ENCODE measurements at regions not wholly inside any gene's neighbourhood (a gene's known extent, or its start where the extent isn't known, plus 50 kb on each side); places are given as distances from the start of the nearest gene placed in this dataset.

DNA sequence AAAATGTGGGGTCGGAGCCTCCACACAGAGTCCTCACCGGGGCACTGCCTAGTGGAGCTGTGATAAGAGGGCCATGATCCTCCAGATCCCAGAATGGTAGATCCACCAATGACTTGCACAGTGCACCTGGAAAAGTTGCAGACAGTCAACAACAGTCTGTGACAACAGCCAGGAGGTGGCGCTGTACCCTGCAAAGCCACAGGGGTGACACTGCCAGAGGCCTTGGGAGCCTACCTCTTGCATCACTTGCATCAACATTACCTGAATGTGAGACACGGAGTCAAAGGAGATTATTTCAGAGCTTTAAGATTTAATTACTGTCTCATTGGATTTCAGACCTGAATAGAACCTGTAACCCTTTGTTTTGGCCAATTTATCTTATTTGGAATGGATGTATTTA lies 614.1 kb upstream of the CDH9 start:
- Histone ChIP-seq H3K4me3 (no peak overlapping the region), H3K4me1 (no peaks in the 10 kb centered on the region), H3K27me3 (no peaks in the 10 kb centered on the region), H3K36me3 (no peaks in the 10 kb centered on the region), H3K27ac (no peak overlapping the region), H3K9me3 (no peaks in the 10 kb centered on the region)
- DNase-seq (ENCODE audit: low spot score in 2 of 2), result no peak
- TF ChIP-seq EP300 (IDR thresholded peaks at IDR 0.05), result no peak
- TF ChIP-seq POLR2AphosphoS5 (IDR thresholded peaks at IDR 0.05), result no peak
- TF ChIP-seq, protein P1, sequence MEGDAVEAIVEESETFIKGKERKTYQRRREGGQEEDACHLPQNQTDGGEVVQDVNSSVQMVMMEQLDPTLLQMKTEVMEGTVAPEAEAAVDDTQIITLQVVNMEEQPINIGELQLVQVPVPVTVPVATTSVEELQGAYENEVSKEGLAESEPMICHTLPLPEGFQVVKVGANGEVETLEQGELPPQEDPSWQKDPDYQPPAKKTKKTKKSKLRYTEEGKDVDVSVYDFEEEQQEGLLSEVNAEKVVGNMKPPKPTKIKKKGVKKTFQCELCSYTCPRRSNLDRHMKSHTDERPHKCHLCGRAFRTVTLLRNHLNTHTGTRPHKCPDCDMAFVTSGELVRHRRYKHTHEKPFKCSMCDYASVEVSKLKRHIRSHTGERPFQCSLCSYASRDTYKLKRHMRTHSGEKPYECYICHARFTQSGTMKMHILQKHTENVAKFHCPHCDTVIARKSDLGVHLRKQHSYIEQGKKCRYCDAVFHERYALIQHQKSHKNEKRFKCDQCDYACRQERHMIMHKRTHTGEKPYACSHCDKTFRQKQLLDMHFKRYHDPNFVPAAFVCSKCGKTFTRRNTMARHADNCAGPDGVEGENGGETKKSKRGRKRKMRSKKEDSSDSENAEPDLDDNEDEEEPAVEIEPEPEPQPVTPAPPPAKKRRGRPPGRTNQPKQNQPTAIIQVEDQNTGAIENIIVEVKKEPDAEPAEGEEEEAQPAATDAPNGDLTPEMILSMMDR (IDR thresholded peaks at IDR 0.05), result no peak
- TF ChIP-seq POLR2A (IDR thresholded peaks at IDR 0.05), result no peak
- WGBS, result 91% methylated on average over 1 of the region's 4 CpGs

GRCh38 chr5:27639005-27639612 lies 600.7 kb upstream of the CDH9 start:
- Histone ChIP-seq H3K36me3 (no peaks in the 10 kb centered on the region), H3K4me3 (no peak overlapping the region), H3K27me3 (no peaks in the 10 kb centered on the region), H3K4me1 (no peaks in the 10 kb centered on the region), H3K9me3 (no peaks in the 10 kb centered on the region), H3K27ac (no peak overlapping the region)
- TF ChIP-seq POLR2AphosphoS5 (IDR thresholded peaks at IDR 0.05) (no peak), POLR2A (IDR thresholded peaks at IDR 0.05) (no peak), EP300 (IDR thresholded peaks at IDR 0.05) (no peak)
- TF ChIP-seq, protein P1 (IDR thresholded peaks at IDR 0.05), result no peak
- 70% methylated on average over 6 of the region's 6 CpGs for WGBS
- DNase-seq (ENCODE audit: low spot score in 2 of 2), result no peak

DNA sequence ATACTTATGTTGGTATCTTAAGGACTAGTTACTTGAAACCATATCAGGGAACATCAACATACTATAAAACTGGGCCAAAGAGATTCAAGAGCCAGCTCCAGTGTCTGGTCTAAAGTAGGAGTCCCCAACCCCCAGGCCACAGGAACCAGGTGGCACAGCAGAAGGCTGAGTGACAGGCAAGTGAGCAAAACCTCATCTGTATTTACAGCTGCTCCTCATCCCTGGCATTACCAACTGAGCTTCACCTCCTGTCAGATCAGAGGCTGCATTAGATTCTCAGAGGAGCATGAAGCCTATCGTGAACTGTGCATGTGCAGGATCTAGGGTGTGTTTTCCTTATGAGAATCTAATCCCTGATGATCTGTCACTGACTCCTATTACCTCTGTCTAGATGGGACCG lies 581.6 kb upstream of the CDH9 start:
- H3K4me3 ChIP-seq, result no peak overlapping the region
- no peak for DNase-seq (ENCODE audit: low spot score in 2 of 2)
- H3K9me3 ChIP-seq, result no peaks in the 10 kb centered on the region
- no peaks in the 10 kb centered on the region for H3K4me1 ChIP-seq
- no peaks in the 10 kb centered on the region for H3K27me3 ChIP-seq
- no peaks in the 10 kb centered on the region for H3K36me3 ChIP-seq
- TF ChIP-seq POLR2AphosphoS5 (IDR thresholded peaks at IDR 0.05) (no peak), POLR2A (IDR thresholded peaks at IDR 0.05) (no peak), EP300 (IDR thresholded peaks at IDR 0.05) (no peak)
- TF ChIP-seq, protein P1 (IDR thresholded peaks at IDR 0.05), result no peak
- WGBS, result 83% methylated on average over 2 of the region's 2 CpGs
- no peak overlapping the region for H3K27ac ChIP-seq

GRCh38 chr5:27612161-27612560 lies 573.8 kb upstream of the CDH9 start:
- no peaks in the 10 kb centered on the region for H3K36me3 ChIP-seq
- H3K4me1 ChIP-seq, result no peaks in the 10 kb centered on the region
- DNase-seq (ENCODE audit: low spot score in 2 of 2), result no peak
- 37% methylated on average over 3 of the region's 3 CpGs for WGBS
- H3K9me3 ChIP-seq, result no peaks in the 10 kb centered on the region
- TF ChIP-seq POLR2A (IDR thresholded peaks at IDR 0.05) (no peak), EP300 (IDR thresholded peaks at IDR 0.05) (no peak), POLR2AphosphoS5 (IDR thresholded peaks at IDR 0.05) (no peak)
- TF ChIP-seq, protein P1 (IDR thresholded peaks at IDR 0.05), result no peak
- no peak overlapping the region for H3K4me3 ChIP-seq
- no peak overlapping the region for H3K27ac ChIP-seq
- no peaks in the 10 kb centered on the region for H3K27me3 ChIP-seq

- 87% methylated on average over 3 of the region's 3 CpGs for WGBS
- Histone ChIP-seq H3K27ac (no peak overlapping the region), H3K27me3 (no peaks in the 10 kb centered on the region), H3K4me1 (no peaks in the 10 kb centered on the region), H3K9me3 (no peaks in the 10 kb centered on the region), H3K36me3 (no peaks in the 10 kb centered on the region), H3K4me3 (no peak overlapping the region)
- no peak for DNase-seq (ENCODE audit: low spot score in 2 of 2)
- TF ChIP-seq POLR2AphosphoS5 (IDR thresholded peaks at IDR 0.05) (no peak), EP300 (IDR thresholded peaks at IDR 0.05) (no peak), POLR2A (IDR thresholded peaks at IDR 0.05) (no peak)
- TF ChIP-seq, protein P1 (IDR thresholded peaks at IDR 0.05), result no peak
Observed at GRCh38 chr5:27608992-27609391, 570.6 kb upstream of the CDH9 start.
